NCI-H460 (cell line): ENCODE measurements at regions not wholly inside any gene's neighbourhood (a gene's known extent, or its start where the extent isn't known, plus 50 kb on each side); places are given as distances from the start of the nearest gene placed in this dataset.

Experiments used
- DNase-seq: peaks from one replicate; pipeline ENCODE4 v3.0.0-alpha.2; 2016; ENCODE audit warnings: low read depth; ENCODE audit errors: extremely low read depth

- no peak for DNase-seq
These were observed 153.2 kb upstream of the MEF2C start for GRCh38 chr5:89036166-89036565.

GRCh38 chr5:89034588-89034987 is 151.6 kb upstream of the MEF2C start:
- no peak for DNase-seq

- no peak for DNase-seq
These were observed 147.8 kb upstream of the MEF2C start for GRCh38 chr5:89030798-89031197.

GRCh38 chr5:89028595-89029285 is 145.8 kb upstream of the MEF2C start:
- DNase-seq, result no peak

- no peak for DNase-seq
These were observed 141.1 kb upstream of the MEF2C start for GRCh38 chr5:89024045-89024444.

- no peak for DNase-seq
These were observed 138.1 kb upstream of the MEF2C start for GRCh38 chr5:89020926-89021610.

GRCh38 chr5:89016741-89017303 is 133.8 kb upstream of the MEF2C start:
- DNase-seq, result no peak

GRCh38 chr5:89015409-89015808 is 132.4 kb upstream of the MEF2C start:
- DNase-seq, result no peak

- no peak for DNase-seq
These were observed 129.1 kb upstream of the MEF2C start for GRCh38 chr5:89011778-89012711.

GRCh38 chr5:89010512-89010911 is 127.5 kb upstream of the MEF2C start:
- DNase-seq, result no peak

GRCh38 chr5:89008291-89008690 is 125.3 kb upstream of the MEF2C start:
- DNase-seq, result no peak

GRCh38 chr5:89005990-89006389 is 123.0 kb upstream of the MEF2C start:
- DNase-seq, result no peak

- no peak for DNase-seq
These were observed 121.4 kb upstream of the MEF2C start for GRCh38 chr5:89004379-89004778.

GRCh38 chr5:89003563-89004036 is 120.6 kb upstream of the MEF2C start:
- DNase-seq, result no peak

- DNase-seq, result no peak
These were observed 116.9 kb upstream of the MEF2C start for GRCh38 chr5:88999853-89000252.

- DNase-seq, result no peak
These were observed 115.0 kb upstream of the MEF2C start for GRCh38 chr5:88997937-88998336.

GRCh38 chr5:88984040-88984439 is 101.1 kb upstream of the MEF2C start:
- no peak for DNase-seq

- no peak for DNase-seq
These were observed 96.7 kb upstream of the MEF2C start for GRCh38 chr5:88979726-88980125.

GRCh38 chr5:88979244-88979643 is 96.3 kb upstream of the MEF2C start:
- no peak for DNase-seq

- DNase-seq, result no peak
These were observed 93.9 kb upstream of the MEF2C start for GRCh38 chr5:88976914-88977313.
